NOMO-1 (cell line): ENCODE measurements at regions not wholly inside any gene's neighbourhood (a gene's known extent, or its start where the extent isn't known, plus 50 kb on each side); places are given as distances from the start of the nearest gene placed in this dataset.
"Not testable (repeated sequence)": the region's sequence is repeated elsewhere in the genome, so short reads cannot be mapped to it uniquely, and the experiment has no call there.

Experiments used
- DNase-seq, 2 experiments: peaks; one replicate each; lab custom pipeline; 2025; ENCODE audit not compliant: unreplicated experiment in 2 of 2; lab: John Stamatoyannopoulos, UW

DNA sequence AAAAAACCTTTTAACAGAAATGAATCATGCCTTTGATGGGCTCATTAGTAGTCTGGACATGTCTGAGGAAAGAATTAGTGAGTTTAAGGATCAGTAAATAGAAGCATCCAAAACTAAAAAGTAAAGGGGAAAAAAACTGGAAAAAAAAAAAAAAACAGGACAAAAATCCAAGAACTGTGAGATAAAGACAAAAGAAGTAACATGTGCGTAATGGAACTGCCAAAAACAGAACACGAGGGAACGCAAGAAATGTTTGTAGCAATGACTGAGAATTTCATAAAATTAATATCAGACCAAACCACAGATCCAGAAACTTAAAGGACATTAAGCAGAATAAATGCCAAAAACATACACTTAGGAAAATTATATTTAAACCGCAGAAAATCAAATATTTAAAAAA is 77.4 kb downstream of the MS4A13 start:
- no peak for DNase-seq

DNA sequence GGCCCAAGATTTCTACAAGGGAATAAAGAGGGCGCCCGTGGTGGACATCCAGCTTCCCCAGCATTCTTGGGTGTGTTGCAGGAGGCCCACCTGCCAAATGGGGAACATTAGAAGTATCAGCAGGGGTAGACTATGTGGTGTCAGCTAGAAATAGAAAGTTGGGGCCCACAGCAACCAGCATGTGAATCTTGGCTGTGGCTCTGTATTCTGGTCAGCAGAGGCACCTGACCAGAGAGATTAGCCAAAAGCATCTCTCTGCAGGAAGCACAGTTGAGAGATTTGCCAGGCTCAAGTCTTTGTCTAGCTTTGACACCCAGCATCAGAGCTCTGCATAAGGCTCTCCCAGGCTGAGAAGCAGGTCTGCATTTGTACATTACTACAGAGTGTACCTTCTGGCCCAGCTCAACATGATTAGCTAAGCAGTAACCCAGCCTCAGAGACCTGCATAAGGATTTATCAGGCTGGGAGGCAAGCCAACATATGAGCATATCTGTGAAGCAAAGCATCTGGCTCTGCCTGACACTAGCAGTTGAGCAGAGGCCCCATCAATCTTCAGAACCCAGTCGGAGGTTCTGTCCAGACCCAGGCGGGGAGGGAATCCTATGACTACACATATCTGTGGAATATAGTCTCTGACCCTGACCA is 79.9 kb downstream of the MS4A13 start:
- no peak for DNase-seq

DNA sequence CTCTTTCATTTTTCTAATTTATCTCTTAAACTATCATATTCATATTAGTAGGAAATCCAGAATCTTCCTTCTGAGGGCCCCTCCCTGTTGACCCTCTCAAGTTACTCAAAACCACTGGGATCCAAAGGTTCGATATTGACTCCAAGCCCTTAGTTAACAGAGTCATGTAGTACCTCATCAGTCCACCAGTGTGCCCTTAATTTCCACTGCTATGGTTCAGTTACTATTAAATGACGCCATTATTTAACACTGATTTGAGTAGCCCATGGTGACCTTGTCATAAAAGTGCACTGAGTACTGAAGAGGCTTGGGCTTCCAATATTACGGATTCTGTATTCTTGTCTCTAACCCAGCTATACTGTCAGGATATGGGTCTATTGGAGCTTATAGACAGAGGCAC is 91.9 kb upstream of the MS4A8 start:
- DNase-seq, result no peak

DNA sequence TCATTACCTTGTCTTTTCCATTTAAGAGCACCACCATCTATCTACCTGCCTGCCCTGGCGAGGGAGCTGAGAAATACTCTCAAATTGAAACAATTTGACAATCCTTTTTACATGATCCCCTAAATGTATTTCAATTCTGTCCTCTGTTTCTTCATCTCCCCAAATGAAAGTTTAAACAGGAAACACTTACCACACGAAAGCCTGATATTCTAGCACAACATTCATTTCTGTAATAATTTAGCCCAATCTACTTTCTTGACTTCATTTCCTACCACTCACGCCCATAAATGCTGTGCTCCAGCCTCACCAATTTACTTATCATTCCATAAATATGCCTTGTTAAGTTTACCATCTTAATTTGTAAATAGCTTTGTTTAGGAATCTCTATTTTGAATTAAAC is 89.8 kb upstream of the MS4A8 start:
- no peak for DNase-seq

DNA sequence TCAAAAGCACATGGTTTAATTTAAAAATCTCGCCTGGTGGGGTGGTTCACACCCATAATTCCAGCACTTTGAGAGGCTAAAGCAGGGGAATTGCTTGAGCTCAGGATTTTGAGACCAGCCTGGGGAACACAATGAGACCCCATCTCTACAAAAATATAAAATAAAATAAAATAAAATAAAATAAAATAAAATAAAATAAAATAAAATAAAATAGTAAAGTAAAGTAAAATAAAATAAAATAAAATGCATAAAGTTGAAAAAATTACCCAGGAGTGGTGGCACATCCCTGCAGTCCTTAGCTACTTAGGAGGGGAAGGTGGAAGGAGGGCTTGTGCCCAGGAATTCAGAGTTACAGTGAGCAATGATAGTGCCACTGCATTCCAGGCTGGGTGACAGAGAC is 88.7 kb upstream of the MS4A8 start:
- no peak for DNase-seq

DNA sequence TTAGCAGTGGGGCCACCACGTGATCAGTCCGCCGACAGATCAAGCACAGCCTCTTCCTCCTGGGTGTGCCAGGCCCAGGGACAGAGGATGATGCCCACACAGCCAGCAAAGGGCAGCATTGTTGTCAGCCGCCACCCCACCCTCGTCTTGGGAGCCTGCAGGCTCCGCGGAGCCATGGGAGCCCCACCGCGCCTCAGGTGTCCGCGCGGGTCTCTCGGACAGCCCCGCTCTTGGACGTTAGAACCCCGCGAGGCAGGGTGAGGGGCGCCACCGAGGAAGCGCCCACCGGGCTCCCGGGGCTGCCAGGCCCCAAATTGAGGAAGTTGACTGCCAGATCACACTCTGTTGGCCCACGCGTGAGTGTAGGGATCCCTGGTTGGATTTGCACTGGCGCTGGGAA is 83.9 kb upstream of the MS4A8 start:
- DNase-seq, result no peak

DNA sequence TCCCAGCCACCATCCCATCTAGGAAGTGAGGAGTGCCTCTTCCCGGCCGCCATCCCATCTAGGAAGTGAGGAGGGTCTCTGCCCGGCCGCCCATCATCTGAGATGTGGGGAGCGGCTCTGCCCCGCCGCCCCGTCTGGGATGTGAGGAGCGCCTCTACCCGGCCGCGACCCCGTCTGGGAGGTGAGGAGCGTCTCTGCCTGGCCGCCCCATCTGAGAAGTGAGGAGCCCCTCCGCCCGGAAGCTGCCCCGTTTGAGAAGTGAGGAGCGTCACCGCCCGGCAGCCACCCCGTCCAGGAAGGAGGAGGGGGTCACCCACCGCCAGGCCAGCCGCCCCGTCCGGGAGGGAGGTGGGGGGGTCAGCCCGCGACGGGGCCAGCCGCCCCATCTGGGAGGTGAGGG is 77.5 kb upstream of the MS4A8 start:
- DNase-seq, result not testable (repeated sequence)

DNA sequence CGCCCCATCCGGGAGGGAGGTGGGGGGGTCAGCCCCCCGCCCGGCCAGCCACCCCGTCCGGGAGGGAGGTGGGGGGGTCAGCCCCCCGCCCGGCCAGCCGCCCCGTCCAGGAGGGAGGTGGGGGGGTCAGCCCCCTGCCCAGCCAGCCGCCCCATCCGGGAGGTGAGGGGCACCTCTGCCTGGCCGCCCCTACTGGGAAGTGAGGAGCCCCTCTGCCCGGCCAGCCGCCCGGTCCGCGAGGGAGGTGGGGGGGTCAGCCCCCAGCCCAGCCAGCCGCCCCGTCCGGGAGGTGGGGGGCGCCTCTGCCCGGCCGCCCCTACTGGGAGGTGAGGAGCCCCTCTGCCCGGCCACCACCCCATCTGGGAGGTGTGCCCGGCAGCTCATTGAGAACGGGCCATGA is 76.6 kb upstream of the MS4A8 start:
- not testable (repeated sequence) for DNase-seq

DNA sequence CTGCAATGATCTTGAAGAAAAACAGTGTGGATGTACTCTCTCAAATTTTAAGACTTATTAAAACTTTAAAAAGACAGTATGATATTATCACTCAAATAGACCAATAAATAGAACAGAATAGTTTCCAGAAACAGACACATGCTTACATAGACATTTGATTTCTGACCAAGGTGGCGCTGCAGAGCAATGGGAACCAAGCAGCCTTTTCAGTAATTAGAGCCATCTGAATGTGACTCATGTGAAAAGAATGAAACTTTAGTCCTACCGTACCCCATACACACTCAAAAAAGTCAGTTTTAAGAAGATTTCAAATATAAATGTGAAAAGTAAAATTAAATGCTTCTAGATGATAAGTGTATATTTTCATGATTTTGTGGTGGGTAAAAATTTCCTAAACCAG is 74.2 kb upstream of the MS4A8 start:
- peak in 1 of 2 experiments; percentile 45 for DNase-seq

DNA sequence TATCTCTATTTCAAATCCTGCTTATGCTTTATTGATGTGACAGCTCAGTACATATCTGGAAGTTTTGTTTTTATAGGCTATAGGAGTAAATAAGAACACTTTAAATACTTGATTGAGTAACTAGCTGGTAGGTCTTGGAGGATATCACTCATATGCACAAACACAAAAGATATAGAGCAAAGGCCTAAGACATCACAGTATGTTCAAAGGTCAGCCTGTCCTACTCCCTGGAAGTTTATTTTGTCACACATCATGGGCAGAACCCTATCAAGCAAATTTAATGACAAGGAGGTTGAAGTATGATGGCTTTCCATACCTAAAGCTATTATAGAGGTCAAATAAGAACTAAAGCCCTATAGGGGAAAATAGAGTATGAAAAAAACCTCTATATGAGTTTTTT is 70.0 kb upstream of the MS4A8 start:
- DNase-seq, result no peak

DNA sequence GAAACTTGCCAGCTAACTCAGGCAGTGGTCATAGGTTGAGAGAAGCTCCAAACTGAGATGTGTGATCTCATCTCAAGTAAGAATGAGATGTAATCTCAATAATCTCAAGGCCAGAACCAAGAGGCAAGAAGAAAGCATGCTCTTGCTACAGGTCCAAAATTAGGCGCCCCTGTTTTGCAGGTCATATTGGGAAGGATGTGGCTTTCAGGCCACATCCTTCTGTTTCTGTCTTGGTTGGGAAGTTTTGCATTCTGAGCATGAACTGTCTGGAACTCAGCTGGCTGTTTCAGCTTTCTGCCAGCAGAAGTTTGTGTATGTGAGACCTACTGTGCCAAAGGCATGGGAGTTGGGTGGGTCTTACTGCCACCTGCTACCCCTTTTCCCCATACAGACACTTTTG is 67.5 kb upstream of the MS4A8 start:
- no peak for DNase-seq

DNA sequence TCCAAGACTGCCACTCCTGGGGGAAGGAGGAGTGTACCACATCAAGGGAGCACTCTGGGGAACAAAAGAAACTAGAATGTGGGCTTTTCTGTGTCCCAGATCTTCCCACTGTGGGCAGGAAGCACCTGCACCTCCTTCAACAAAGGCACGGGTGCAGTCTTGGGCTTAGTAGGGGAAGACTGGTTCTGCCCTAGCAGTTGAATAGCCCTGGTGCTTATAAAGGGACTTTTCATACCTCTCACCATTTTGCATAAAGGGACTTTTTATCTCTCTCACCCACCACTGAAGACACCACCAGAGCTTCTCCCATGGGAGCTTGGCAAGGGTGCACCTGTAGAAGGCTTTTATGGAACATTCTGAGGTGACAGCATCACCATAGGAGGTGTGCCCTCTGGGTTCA is 65.8 kb upstream of the MS4A8 start:
- no peak for DNase-seq

DNA sequence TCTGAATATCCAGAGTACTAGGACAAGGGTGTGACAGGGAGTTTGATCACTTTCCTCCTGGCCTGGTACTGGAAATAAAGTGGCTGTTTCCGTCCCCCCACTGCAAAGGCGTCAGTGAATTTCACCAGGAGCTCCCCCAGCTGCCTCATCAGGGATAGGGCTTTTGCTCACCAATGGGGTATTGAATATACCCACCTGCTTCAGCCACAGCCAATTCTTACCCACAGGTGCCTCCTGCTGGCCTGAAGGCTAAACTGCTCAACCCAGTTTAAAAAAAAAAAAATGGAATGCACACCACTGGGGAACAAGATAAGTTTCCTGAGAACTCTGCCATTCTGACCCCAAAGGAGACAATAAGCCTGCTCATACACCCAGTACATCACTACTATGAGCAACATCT is 65.3 kb upstream of the MS4A8 start:
- DNase-seq, result peak; percentile 12 to 29

DNA sequence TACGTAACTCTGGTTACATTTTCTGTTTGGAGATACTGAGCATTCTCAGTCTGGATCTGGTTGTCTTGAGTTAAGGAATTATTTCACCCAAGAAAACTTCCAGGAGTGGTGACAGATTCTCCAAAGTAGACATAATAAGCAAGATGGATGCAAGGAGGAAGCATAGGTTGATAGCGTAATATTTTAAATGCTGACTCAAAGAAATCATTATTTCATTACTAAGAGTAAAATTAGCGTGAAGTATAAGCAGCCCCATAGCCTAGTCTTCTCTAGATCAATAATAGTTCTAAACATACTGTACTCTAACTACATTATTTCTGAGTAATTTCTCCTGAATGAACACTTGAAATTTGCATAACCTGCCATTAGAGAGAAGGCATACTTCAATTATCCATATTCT is 57.5 kb upstream of the MS4A8 start:
- no peak for DNase-seq

DNA sequence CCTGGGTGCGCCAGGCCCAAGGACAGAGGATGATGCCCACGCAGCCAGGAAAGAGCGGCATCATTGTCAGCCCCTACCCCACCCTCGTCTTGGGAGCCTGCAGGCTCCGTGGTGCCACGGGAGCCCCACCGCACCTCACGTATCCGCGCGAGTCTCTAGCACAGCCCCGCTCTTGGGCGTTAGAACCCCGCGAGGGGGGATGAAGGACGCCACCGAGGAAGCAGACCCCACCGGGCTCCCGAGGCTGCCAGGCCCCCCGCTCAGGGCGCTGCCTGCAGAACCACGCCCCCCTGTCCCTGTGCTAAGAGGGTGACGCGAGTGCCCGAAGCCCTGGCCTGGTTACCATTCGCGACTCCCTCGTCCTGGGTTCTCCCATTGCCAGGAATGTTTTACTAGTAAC is 52.3 kb upstream of the MS4A8 start:
- DNase-seq, result no peak
